ENCODE measurements at regions not wholly inside any gene's neighbourhood (a gene's known extent, or its start where the extent isn't known, plus 50 kb on each side); places are given as distances from the start of the nearest gene placed in this dataset.

DNA sequence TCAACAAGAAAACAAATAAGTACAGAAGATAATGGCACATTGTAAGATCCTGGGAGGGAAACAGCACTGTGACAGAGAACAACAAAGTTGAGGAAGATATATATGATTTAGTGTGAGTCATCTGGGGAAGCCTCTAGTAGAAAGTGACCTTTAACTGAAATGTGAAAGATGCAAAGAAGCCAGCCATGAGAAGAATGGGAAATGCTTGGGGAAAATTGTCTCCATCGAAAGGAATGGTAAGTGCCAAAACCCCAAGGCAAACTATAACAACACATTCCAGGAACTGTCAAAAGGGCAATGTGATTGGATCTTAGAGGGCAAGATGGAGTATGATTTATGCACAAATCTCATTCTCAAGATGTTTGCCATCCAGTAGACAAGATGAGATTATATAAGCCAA, 537.8 kb upstream of the BRINP1 start:
- Histone ChIP-seq H3K4me3 (no peak overlapping the region), H3K27me3 (no peaks in the 10 kb centered on the region), H3K36me3 (no peaks in the 10 kb centered on the region), H3K9me3 (peaks cover 6% of the 10 kb centered on the region), H3K27ac (no peak overlapping the region), H3K4me1 (no peaks in the 10 kb centered on the region)
- ATAC-seq (no peak), DNase-seq (no peak)
- TF ChIP-seq, protein P1, sequence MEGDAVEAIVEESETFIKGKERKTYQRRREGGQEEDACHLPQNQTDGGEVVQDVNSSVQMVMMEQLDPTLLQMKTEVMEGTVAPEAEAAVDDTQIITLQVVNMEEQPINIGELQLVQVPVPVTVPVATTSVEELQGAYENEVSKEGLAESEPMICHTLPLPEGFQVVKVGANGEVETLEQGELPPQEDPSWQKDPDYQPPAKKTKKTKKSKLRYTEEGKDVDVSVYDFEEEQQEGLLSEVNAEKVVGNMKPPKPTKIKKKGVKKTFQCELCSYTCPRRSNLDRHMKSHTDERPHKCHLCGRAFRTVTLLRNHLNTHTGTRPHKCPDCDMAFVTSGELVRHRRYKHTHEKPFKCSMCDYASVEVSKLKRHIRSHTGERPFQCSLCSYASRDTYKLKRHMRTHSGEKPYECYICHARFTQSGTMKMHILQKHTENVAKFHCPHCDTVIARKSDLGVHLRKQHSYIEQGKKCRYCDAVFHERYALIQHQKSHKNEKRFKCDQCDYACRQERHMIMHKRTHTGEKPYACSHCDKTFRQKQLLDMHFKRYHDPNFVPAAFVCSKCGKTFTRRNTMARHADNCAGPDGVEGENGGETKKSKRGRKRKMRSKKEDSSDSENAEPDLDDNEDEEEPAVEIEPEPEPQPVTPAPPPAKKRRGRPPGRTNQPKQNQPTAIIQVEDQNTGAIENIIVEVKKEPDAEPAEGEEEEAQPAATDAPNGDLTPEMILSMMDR (IDR thresholded peaks at IDR 0.05): no peak
- intact Hi-C loops (cut with DNase I): no loop called here

- Histone ChIP-seq H3K27me3 (no peaks in the 10 kb centered on the region), H3K4me3 (no peak overlapping the region), H3K27ac (no peak overlapping the region), H3K36me3 (no peaks in the 10 kb centered on the region), H3K9me3 (peaks cover 6% of the 10 kb centered on the region), H3K4me1 (no peaks in the 10 kb centered on the region)
- no peak for ATAC-seq
- TF ChIP-seq, protein P1 (IDR thresholded peaks at IDR 0.05): no peak
- intact Hi-C loops (cut with DNase I): no loop called here
- DNase-seq: no peak
These were observed 536.5 kb upstream of the BRINP1 start for GRCh38 chr9:119905724-119906123.

DNA sequence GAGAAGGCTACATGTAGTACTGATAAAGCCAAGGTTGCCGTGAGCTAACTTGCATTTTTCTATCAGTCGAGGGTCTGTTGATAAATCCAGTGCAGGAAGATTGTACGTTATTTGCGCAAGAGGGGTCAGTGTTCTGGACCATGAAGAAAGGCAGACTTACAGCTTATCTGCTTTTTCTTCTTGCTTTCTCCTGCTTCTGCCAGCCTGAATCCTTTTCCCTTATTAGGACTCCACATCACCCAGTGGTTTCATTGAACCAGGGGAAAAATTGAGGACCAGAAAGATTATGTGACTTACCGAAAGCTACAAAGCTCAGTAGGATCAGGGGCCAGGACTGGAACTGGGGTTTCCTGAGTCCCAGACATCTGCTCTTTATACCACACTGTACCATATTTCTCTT, 534.6 kb upstream of the BRINP1 start:
- H3K9me3 ChIP-seq: peaks cover 6% of the 10 kb centered on the region
- DNase-seq (no peak), ATAC-seq (no peak)
- TF ChIP-seq, protein P1 (IDR thresholded peaks at IDR 0.05): no peak
- H3K27ac ChIP-seq: no peak overlapping the region
- H3K4me1 ChIP-seq: no peaks in the 10 kb centered on the region
- no peak overlapping the region for H3K4me3 ChIP-seq
- no peaks in the 10 kb centered on the region for H3K36me3 ChIP-seq
- intact Hi-C loops (cut with DNase I): no loop called here
- H3K27me3 ChIP-seq: no peaks in the 10 kb centered on the region

DNA sequence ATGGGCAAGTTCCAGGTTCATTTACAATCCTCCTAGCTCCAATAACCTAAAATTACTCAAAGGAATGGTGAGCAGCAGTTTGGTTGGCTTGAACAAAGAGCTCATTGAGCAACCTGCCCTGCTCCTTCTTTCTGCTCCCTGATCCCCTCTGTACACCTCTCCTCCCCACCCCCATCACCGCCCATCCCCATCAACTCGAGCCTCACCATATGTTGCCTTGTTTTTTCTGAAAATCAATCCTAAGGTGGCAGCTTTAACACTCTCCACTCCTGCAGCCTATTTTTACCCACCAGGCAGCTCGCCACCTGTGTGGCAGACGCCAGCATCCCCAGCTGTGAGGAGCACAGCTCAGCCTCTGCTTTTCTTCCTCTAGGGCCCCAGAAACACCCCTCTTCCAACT, 533.4 kb upstream of the BRINP1 start:
- TF ChIP-seq, protein P1 (IDR thresholded peaks at IDR 0.05): no peak
- ATAC-seq: no peak
- Histone ChIP-seq H3K4me1 (no peaks in the 10 kb centered on the region), H3K9me3 (no peaks in the 10 kb centered on the region), H3K27me3 (no peaks in the 10 kb centered on the region), H3K36me3 (no peaks in the 10 kb centered on the region), H3K27ac (no peak overlapping the region), H3K4me3 (no peak overlapping the region)
- no peak for DNase-seq
- intact Hi-C loops (cut with DNase I): no loop called here

DNA sequence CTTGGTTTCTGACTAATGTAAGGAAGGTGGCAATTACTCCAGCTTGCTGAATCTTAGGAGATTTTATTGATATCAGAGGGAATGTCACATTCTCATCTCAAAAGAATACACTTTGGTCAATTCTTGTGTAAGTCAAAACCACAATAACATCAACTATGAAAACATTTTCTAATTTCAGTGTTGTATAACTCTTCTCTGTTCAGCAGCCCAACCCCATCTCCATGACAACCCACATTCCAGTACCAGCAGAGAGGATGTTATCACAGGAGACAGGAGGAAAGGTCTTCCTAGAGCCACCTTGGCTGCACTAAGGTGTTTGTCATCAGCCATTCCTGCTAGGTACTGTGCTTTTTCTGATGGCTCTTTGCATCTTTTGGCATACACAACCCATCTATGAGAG, 529.1 kb upstream of the BRINP1 start:
- Histone ChIP-seq H3K4me1 (no peaks in the 10 kb centered on the region), H3K36me3 (no peaks in the 10 kb centered on the region), H3K9me3 (no peaks in the 10 kb centered on the region), H3K27me3 (no peaks in the 10 kb centered on the region), H3K27ac (no peak overlapping the region), H3K4me3 (no peak overlapping the region)
- no peak for DNase-seq
- TF ChIP-seq, protein P1 (IDR thresholded peaks at IDR 0.05): no peak
- ATAC-seq: no peak
- intact Hi-C loops (cut with DNase I): no loop called here

DNA sequence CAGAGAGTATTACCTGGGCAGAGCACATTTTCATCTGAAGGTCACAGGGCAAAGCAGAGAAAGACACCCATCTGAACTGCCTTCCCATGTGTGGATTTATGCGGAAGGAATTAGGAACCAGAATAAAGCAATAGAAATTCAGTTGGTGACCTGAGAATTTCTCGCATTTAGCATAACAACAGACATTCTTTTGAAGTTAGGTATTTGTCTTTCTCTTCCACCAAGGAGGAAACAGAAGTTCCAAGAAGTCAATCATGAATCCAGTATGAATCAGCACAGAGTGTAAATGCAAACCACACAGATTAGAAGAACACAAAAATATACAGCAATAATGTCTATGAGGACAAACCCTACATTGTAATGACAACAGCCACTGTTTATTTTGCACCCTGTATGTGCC, 515.2 kb upstream of the BRINP1 start:
- intact Hi-C loops (cut with DNase I): no loop called here
- DNase-seq: no peak
- TF ChIP-seq, protein P1 (IDR thresholded peaks at IDR 0.05): no peak
- H3K27me3 ChIP-seq: no peaks in the 10 kb centered on the region
- no peaks in the 10 kb centered on the region for H3K36me3 ChIP-seq
- no peak overlapping the region for H3K27ac ChIP-seq
- H3K9me3 ChIP-seq: no peaks in the 10 kb centered on the region
- no peak for ATAC-seq
- no peak overlapping the region for H3K4me3 ChIP-seq
- no peaks in the 10 kb centered on the region for H3K4me1 ChIP-seq
